HL-60 (cell line): ENCODE measurements at regions not wholly inside any gene's neighbourhood (a gene's known extent, or its start where the extent isn't known, plus 50 kb on each side); places are given as distances from the start of the nearest gene placed in this dataset.

Source experiments
- CTCF ChIP-seq: IDR thresholded peaks from one replicate; pipeline ENCODE4 v1.5.1; 2011; ENCODE audit warnings: low read length, control low read depth, inconsistent platforms; ENCODE audit not compliant: insufficient read depth
- POLR2AphosphoS5 ChIP-seq: IDR thresholded peaks from 2 replicates; pipeline ENCODE4 v1.6.1; 2012; ENCODE audit warnings: low read depth
- REST ChIP-seq: IDR thresholded peaks from 2 replicates; pipeline ENCODE4 v1.6.1; 2012; ENCODE audit warnings: low read depth; ENCODE audit not compliant: insufficient replicate concordance

- TF ChIP-seq CTCF (no peak), REST (no peak), POLR2AphosphoS5 (no peak)
These were observed 110.8 kb upstream of the GSE1 start for GRCh38 chr16:85502357-85502756.
